ENCODE measurements at regions not wholly inside any gene's neighbourhood (a gene's known extent, or its start where the extent isn't known, plus 50 kb on each side); places are given as distances from the start of the nearest gene placed in this dataset.

- no peak for TF ChIP-seq CTCF (IDR thresholded peaks at IDR 0.05)
- TF ChIP-seq POLR2A (IDR thresholded peaks at IDR 0.05), result no peak
Observed at GRCh38 chr22:22425356-22425755, 83.2 kb downstream of the ZNF280B start.
